Ovary (tissue), 3 donors: ENCODE measurements at regions not wholly inside any gene's neighbourhood (a gene's known extent, or its start where the extent isn't known, plus 50 kb on each side); places are given as distances from the start of the nearest gene placed in this dataset.

Experiments used
- CTCF ChIP-seq, 3 donors: fragments of 450-650 bp in 2 of 3; fragments of 200-600 bp in 1 of 3; IDR thresholded peaks; one replicate each; pipeline versions ENCODE4 v1.5.1 to v1.8.0; 2016 to 2022; ENCODE audit warnings: antibody characterized with exemption in 3 of 3, mild to moderate bottlenecking in 1 of 3
- EP300 ChIP-seq: sonication (generic); formaldehyde crosslinking; IDR thresholded peaks from one replicate; pipeline ENCODE4 v1.6.1; 2017; ENCODE audit warnings: antibody characterized with exemption
- POLR2A ChIP-seq: fragments of 450-650 bp; IDR thresholded peaks from one replicate; pipeline ENCODE4 v1.6.1; 2017; ENCODE audit warnings: antibody characterized with exemption, mild to moderate bottlenecking, moderate library complexity
- donor health status: DM: no; HTN: no; CAD: no.

GRCh38 chr4:132982151-132982550, 166.9 kb upstream of the PCDH10 start:
- TF ChIP-seq POLR2A = no peak
- no peak for TF ChIP-seq CTCF (IDR thresholded peaks at IDR 0.05)
- no peak for TF ChIP-seq EP300
